ENCODE measurements at regions not wholly inside any gene's neighbourhood (a gene's known extent, or its start where the extent isn't known, plus 50 kb on each side); places are given as distances from the start of the nearest gene placed in this dataset.
A peak's percentile ranks its signal among the peaks of the same experiment; 100 is the strongest.

DNA sequence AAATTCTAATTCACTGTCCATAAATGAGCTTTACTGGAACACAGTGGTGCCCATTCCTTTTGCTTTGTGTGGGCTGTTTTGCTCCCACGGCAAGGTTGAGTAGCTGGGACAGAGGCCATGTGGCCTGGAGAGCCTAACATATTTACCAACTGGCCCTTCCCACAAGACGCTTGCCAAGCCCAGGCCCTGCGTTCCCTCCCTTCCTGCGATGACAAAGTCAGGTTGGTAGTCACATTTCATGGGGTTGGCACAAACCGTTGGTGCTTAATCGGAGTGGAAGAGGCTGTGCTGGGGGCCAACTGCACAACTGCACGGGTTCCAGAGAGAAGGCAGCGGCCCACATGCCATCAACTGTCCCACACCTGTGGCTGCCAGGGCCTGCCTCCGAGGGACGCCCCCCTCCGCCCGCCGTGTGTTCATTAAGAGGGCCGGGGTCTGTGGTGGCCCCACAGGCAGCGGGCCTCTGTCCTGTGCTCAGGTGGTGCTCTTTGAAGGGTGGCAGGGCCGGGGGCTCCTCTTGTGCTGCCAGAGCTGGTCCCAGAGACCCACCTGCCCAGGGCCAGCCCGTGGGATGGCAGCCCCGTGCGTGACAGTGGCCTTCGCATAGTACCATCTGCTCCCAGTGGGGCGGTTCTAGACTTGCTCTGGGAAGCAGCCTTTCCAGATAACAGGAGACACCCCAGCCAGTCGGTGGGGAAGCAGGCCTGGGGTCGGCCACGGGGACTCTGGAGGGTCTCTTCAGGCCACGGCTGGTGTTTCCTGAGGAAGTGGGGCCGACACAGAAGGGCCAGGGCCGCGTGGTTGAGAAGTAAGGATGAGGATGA, 81.5 kb upstream of the CLDN5 start:
- Histone ChIP-seq H4K20me1 (replicated peaks in 1 of 2; ENCODE audit: control insufficient read depth in 1 of 2, insufficient read depth in 2 of 2, low read length in 2 of 2) (no peaks in the 10 kb centered on the region), H4K91ac (replicated peaks; ENCODE audit: insufficient read length, low read length) (no peak overlapping the region), H3K36me3 (ENCODE audit: control insufficient read depth in 2 of 4, insufficient read depth in 4 of 4, low read length in 3 of 4) (no peaks in the 10 kb centered on the region), H3K56ac (replicated peaks; ENCODE audit: insufficient read length, low read depth, low read length) (no peak overlapping the region), H3K27me3 (replicated peaks in 1 of 4; ENCODE audit: control insufficient read depth in 3 of 4, extremely low read depth in 1 of 4, insufficient read depth in 3 of 4, low read length in 3 of 4) (no peaks in the 10 kb centered on the region), H2AFZ (ENCODE audit: low read length) (no peak overlapping the region), H3K9ac (replicated peaks in 1 of 4; ENCODE audit: extremely low read depth in 1 of 4, low read depth in 3 of 4, low read length in 3 of 4) (no peak overlapping the region), H3K9me3 (ENCODE audit: insufficient read depth in 2 of 2, low read depth in 1 of 2, low read length in 1 of 2) (no peaks in the 10 kb centered on the region), H3K4ac (replicated peaks; ENCODE audit: insufficient read length, low read depth, low read length) (no peak overlapping the region), H2BK120ac (replicated peaks; ENCODE audit: low read depth, low read length) (no peak overlapping the region), H2BK5ac (ENCODE audit: low read depth, low read length) (no peak overlapping the region), H3K23me2 (ENCODE audit: low read depth, low read length) (no peaks in the 10 kb centered on the region), H2BK15ac (ENCODE audit: low read length) (0 out of 2 replicates have a peak overlapping the region, but pooled peaks have one; percentile 81), H3K18ac (ENCODE audit: extremely low read depth, low read length) (no peak overlapping the region), H3K79me1 (ENCODE audit: low read depth, low read length) (no peaks in the 10 kb centered on the region), H3K23ac (ENCODE audit: insufficient read length) (no peak overlapping the region), H3K4me2 (ENCODE audit: insufficient read depth in 1 of 2, low read depth in 2 of 2, low read length in 2 of 2) (no peak overlapping the region), H4K8ac (ENCODE audit: extremely low read depth, insufficient read depth, low read length) (peak overlapping the region; percentile 58; the same call in 1 of the 2 replicates), H3K4me1 (replicated peaks in 1 of 4; ENCODE audit: control insufficient read depth in 3 of 4, insufficient read depth in 4 of 4, low read length in 3 of 4) (peaks cover 0 to 18% (median 14%) of the 10 kb centered on the region in 4 experiments; a peak in 6 of 7 replicates), H3K27ac (ENCODE audit: low read depth, low read length) (no peak overlapping the region), H2AK5ac (ENCODE audit: low read depth, low read length) (no peak overlapping the region), H3K14ac (ENCODE audit: insufficient read length) (no peak overlapping the region), H3K4me3 (ENCODE audit: extremely low read depth in 1 of 4, insufficient read depth in 2 of 4, low read depth in 3 of 4, low read length in 4 of 4) (no peak overlapping the region), H2BK20ac (ENCODE audit: low read length) (no peak overlapping the region), H4K5ac (ENCODE audit: insufficient read length, low read depth, low read length) (no peak overlapping the region), H3K79me2 (ENCODE audit: control insufficient read depth in 1 of 2, insufficient read depth in 2 of 2, low read length in 2 of 2) (no peaks in the 10 kb centered on the region), H2BK12ac (ENCODE audit: low read depth, low read length) (no peak overlapping the region)
- ChIA-PET POLR2A (ENCODE audit: partially characterized antibody) (interaction anchor here (0.6 to 1.4 kb wide), 2 partner anchors 126 to 138 kb away, joined by 3 read pairs; partner anchors contain the start of gene CDC45), CTCF (ENCODE audit: partially characterized antibody) (interaction anchor here (1.0 to 1.4 kb wide), 4 partner anchors 16 to 103 kb away, joined by 3 to 5 read pairs (median 4); no protein-coding TSS in a partner anchor)
- FAIRE-seq (no peak), DNase-seq (ENCODE audit: low read depth in 1 of 2, low spot score in 2 of 2) (no peak)
- WGBS, 2 experiments (ENCODE audit: extremely low coverage in 1 of 2, insufficient coverage in 1 of 2, insufficient read length in 1 of 2, insufficient replicate concordance in 2 of 2, low coverage in 1 of 2, low lambda C conversion rate in 2 of 2, missing lambda C conversion rate in 1 of 2) = 88% methylated on average over 27 of the region's 28 CpGs; no CpG with 5 or more reads in 1 of the 2 experiments
- TF ChIP-seq SP1 (IDR thresholded peaks at IDR 0.05; ENCODE audit: low read depth, low read length) = no peak
- no peak for TF ChIP-seq SIN3A (conservative IDR thresholded peaks at IDR 0.05 in 1 of 2, IDR thresholded peaks at IDR 0.05 in 1 of 2; ENCODE audit: low read depth in 1 of 2, low read length in 2 of 2)
- TF ChIP-seq CBX8 (IDR thresholded peaks at IDR 0.05; ENCODE audit: borderline replicate concordance, low read depth, low read length) = no peak
- TF ChIP-seq TAF1 (IDR thresholded peaks at IDR 0.05; ENCODE audit: low read depth, low read length) = no peak
- no peak for TF ChIP-seq SAP30 (IDR thresholded peaks at IDR 0.05; ENCODE audit: insufficient read depth, insufficient replicate concordance, low read length)
- no peak for TF ChIP-seq BRCA1 (IDR thresholded peaks at IDR 0.05; ENCODE audit: low read depth, low read length)
- no peak for TF ChIP-seq RNF2 (IDR thresholded peaks at IDR 0.05; ENCODE audit: borderline replicate concordance, low read depth, low read length, missing control alignments, poor library complexity, severe bottlenecking)
- TF ChIP-seq SRF (IDR thresholded peaks at IDR 0.05; ENCODE audit: low read depth, low read length) = no peak
- no peak for TF ChIP-seq MAFK (IDR thresholded peaks at IDR 0.05; ENCODE audit: low read depth, low read length)
- TF ChIP-seq FOSL1 (IDR thresholded peaks at IDR 0.05; ENCODE audit: insufficient read depth, low read depth, low read length) = no peak
- TF ChIP-seq CBX5 (IDR thresholded peaks at IDR 0.05; ENCODE audit: low read depth, low read length) = no peak
- TF ChIP-seq KDM4A (IDR thresholded peaks at IDR 0.05; ENCODE audit: low read depth, low read length, severe bottlenecking) = no peak

Measured in H1 (cell line).